SK-N-SH (cell line): ENCODE measurements at regions not wholly inside any gene's neighbourhood (a gene's known extent, or its start where the extent isn't known, plus 50 kb on each side); places are given as distances from the start of the nearest gene placed in this dataset.

Source experiments
- CTCF ChIA-PET: fragments of 300-600, 350-600 bp; formaldehyde crosslinking; extraction: SDS; loops from one replicate; lab custom pipeline; 2021; lab: Yijun Ruan, JAX
- POLR2A ChIA-PET: fragments of 350-600 bp; sonication (Branson Sonifier 250); formaldehyde crosslinking; extraction: SDS; loops from one replicate; lab custom pipeline; 2020; ENCODE audit warnings: antibody characterized with exemption, inconsistent platforms; lab: Yijun Ruan, JAX
- DNase-seq: peaks from one replicate; pipeline ENCODE4 v3.0.0; 2012
- H2AFZ ChIP-seq: fragments of 200-600 bp; sonication (generic); 2 replicates; pipeline ENCODE4 v1.8.1; 2016; ENCODE audit warnings: antibody characterized with exemption, mild to moderate bottlenecking, low read depth
- H3F3A ChIP-seq: fragments of 200-600 bp; sonication (generic); replicated peaks from 2 replicates; pipeline ENCODE3; 2016; ENCODE audit warnings: antibody characterized with exemption, mild to moderate bottlenecking; ENCODE audit not compliant: insufficient read depth
- H3K27ac ChIP-seq, 2 experiments: fragments of 200-500 bp in 1 of 2; fragments of 200-600 bp in 1 of 2; sonication (Bioruptor generic) in 1 of 2; sonication (generic), shearing (Covaris generic) in 1 of 2; 2 replicates each; pipeline versions ENCODE4 v1.5.1 to v1.6.1; 2014 to 2016; ENCODE audit warnings: low read depth in 2 of 2, inconsistent platforms in 1 of 2, low read length in 1 of 2, mild to moderate bottlenecking in 1 of 2, mixed read lengths in 1 of 2
- H3K27me3 ChIP-seq: fragments of 200-600 bp; sonication (generic), shearing (Covaris generic); 2 replicates; pipeline ENCODE4 v1.6.1; 2016; ENCODE audit warnings: mixed run types; ENCODE audit not compliant: insufficient read depth
- H3K36me3 ChIP-seq, 2 experiments: fragments of 200-500 bp in 1 of 2; fragments of 200-600 bp in 1 of 2; sonication (Bioruptor generic) in 1 of 2; sonication (generic) in 1 of 2; replicated peaks in 1 of 2; 2 replicates each; pipeline versions ENCODE3 to v1.5.1; 2014 to 2016; ENCODE audit warnings: low read length in 1 of 2, mild to moderate bottlenecking in 1 of 2; ENCODE audit not compliant: insufficient read depth in 2 of 2, control insufficient read depth in 1 of 2
- H3K4me1 ChIP-seq, 2 experiments: fragments of 200-500 bp in 1 of 2; fragments of 200-600 bp in 1 of 2; sonication (Bioruptor generic) in 1 of 2; sonication (generic), shearing (Covaris generic) in 1 of 2; 2 replicates each; pipeline versions ENCODE4 v1.5.1 to v1.6.1; 2014 to 2016; ENCODE audit warnings: low read depth in 1 of 2, low read length in 1 of 2, mixed run types in 1 of 2; ENCODE audit not compliant: insufficient read depth in 2 of 2, control insufficient read depth in 1 of 2
- H3K4me2 ChIP-seq: fragments of 200-600 bp; sonication (generic), shearing (Covaris generic); 2 replicates; pipeline ENCODE4 v1.6.1; 2017; ENCODE audit warnings: mixed run types
- H3K4me3 ChIP-seq, 2 experiments: fragments of 200-500 bp in 1 of 2; fragments of 200-600 bp in 1 of 2; sonication (Bioruptor generic) in 1 of 2; sonication (generic), shearing (Covaris generic) in 1 of 2; 2 replicates each; pipeline versions ENCODE4 v1.5.1 to v1.8.1; 2014 to 2016; ENCODE audit warnings: low read depth in 2 of 2, inconsistent platforms in 1 of 2, low read length in 1 of 2, mild to moderate bottlenecking in 1 of 2, mixed read lengths in 1 of 2, moderate library complexity in 1 of 2
- H3K79me2 ChIP-seq: fragments of 200-600 bp; sonication (generic); 2 replicates; pipeline ENCODE4 v1.8.1; 2017; ENCODE audit warnings: mild to moderate bottlenecking; ENCODE audit not compliant: insufficient read depth
- H3K9ac ChIP-seq: fragments of 200-600 bp; sonication (generic); 2 replicates; pipeline ENCODE4 v1.6.1; 2017; ENCODE audit warnings: mixed run types
- H3K9me2 ChIP-seq: fragments of 200-600 bp; sonication (generic); 2 replicates; pipeline ENCODE4 v1.6.1; 2017; ENCODE audit warnings: mixed run types
- H3K9me3 ChIP-seq: fragments of 200-600 bp; sonication (generic); 2 replicates; pipeline ENCODE4 v1.6.1; 2017; ENCODE audit warnings: mixed run types, mild to moderate bottlenecking, moderate library complexity
- H4K20me1 ChIP-seq: fragments of 200-600 bp; sonication (generic); 2 replicates; pipeline ENCODE4 v1.6.1; 2017; ENCODE audit warnings: mild to moderate bottlenecking, mixed run types; ENCODE audit not compliant: insufficient read depth
- EZH2phosphoT487 ChIP-seq: fragments of 200-600 bp; sonication (generic); IDR thresholded peaks from 2 replicates; pipeline ENCODE4 v1.6.1; 2017; ENCODE audit warnings: low read depth, mixed run types, mild to moderate bottlenecking, antibody characterized with exemption, moderate library complexity, borderline replicate concordance
- GATA2 ChIP-seq: sonication (generic); formaldehyde crosslinking; IDR thresholded peaks from 2 replicates; pipeline ENCODE4 v1.5.0; 2020; ENCODE audit warnings: mild to moderate bottlenecking, missing genetic modification reagents
- IRF3 ChIP-seq: fragments of 150-350 bp; IDR thresholded peaks from 2 replicates; pipeline ENCODE4 v1.6.1; 2016; ENCODE audit warnings: mild to moderate bottlenecking, low read depth, low read length
- JUND ChIP-seq: IDR thresholded peaks from 2 replicates; pipeline ENCODE4 v1.4.0; 2012
- MEF2A ChIP-seq: IDR thresholded peaks from 2 replicates; pipeline ENCODE4 v1.4.0; 2012; ENCODE audit warnings: low read depth, borderline replicate concordance
- NFIC ChIP-seq: IDR thresholded peaks from 2 replicates; pipeline ENCODE4 v1.4.0; 2012; ENCODE audit warnings: borderline replicate concordance
- NRF1 ChIP-seq: IDR thresholded peaks from 2 replicates; pipeline ENCODE4 v1.6.1; 2012; ENCODE audit warnings: low read depth, mild to moderate bottlenecking, low read length
- PBX3 ChIP-seq: IDR thresholded peaks from 2 replicates; pipeline ENCODE4; 2012
- POLR2AphosphoS5 ChIP-seq: IDR thresholded peaks from 2 replicates; pipeline ENCODE4 v1.6.1; 2012; ENCODE audit warnings: low read depth, low read length
- RAD21 ChIP-seq: IDR thresholded peaks from 2 replicates; pipeline ENCODE4 v1.6.1; 2012; ENCODE audit warnings: mild to moderate bottlenecking, low read length
- REST ChIP-seq: IDR thresholded peaks from 2 replicates; pipeline ENCODE4 v1.6.1; 2012; ENCODE audit warnings: mild to moderate bottlenecking, low read depth, low read length, moderate library complexity
- RFX5 ChIP-seq: IDR thresholded peaks from 2 replicates; pipeline ENCODE4 v1.6.1; 2012; ENCODE audit warnings: mild to moderate bottlenecking, improper control_type of control experiment, low read length
- SIN3A ChIP-seq: IDR thresholded peaks from 2 replicates; pipeline ENCODE4 v1.6.1; 2012; ENCODE audit warnings: low read depth, mild to moderate bottlenecking, low read length, moderate library complexity, borderline replicate concordance
- SMC3 ChIP-seq: IDR thresholded peaks from 2 replicates; pipeline ENCODE4 v1.6.1; 2012; ENCODE audit warnings: low read depth, low read length, improper control_type of control experiment
- TAF1 ChIP-seq: IDR thresholded peaks from 2 replicates; pipeline ENCODE4 v1.6.1; 2012; ENCODE audit warnings: low read depth, mild to moderate bottlenecking, low read length, moderate library complexity, borderline replicate concordance
- YY1 ChIP-seq: IDR thresholded peaks from 2 replicates; pipeline ENCODE4 v1.4.0; 2012; ENCODE audit warnings: low read depth, mild to moderate bottlenecking
- ZBTB33 ChIP-seq: IDR thresholded peaks from 2 replicates; pipeline ENCODE4 v1.4.0; 2012; ENCODE audit warnings: low read depth, borderline replicate concordance
- WGBS: methylation state at CpG from one replicate; pipeline ENCODE4 v1.1.6; 2017; ENCODE audit warnings: low lambda C conversion rate; 5-methylcytosine and 5-hydroxymethylcytosine counted together

GRCh38 chr17:5899496-5900195, 170.5 kb upstream of the WSCD1 start:
- DNase-seq: no peak
- Histone ChIP-seq H3K9ac (no peak overlapping the region), H3K79me2 (no peaks in the 10 kb centered on the region), H3K9me2 (no peaks in the 10 kb centered on the region), H3K4me1 (no peaks in the 10 kb centered on the region), H3K36me3 (no peaks in the 10 kb centered on the region), H3K27ac (no peak overlapping the region), H3K4me3 (no peak overlapping the region), H3K4me2 (no peak overlapping the region), H3K9me3 (no peaks in the 10 kb centered on the region), H2AFZ (no peak overlapping the region), H3K27me3 (no peaks in the 10 kb centered on the region; the same call in 1 of the 2 replicates), H3F3A (no peaks in the 10 kb centered on the region), H4K20me1 (no peaks in the 10 kb centered on the region)
- TF ChIP-seq SIN3A (no peak), POLR2AphosphoS5 (no peak), GATA2 (no peak), PBX3 (no peak), IRF3 (no peak), TAF1 (no peak), ZBTB33 (no peak)
- ChIA-PET CTCF (no interaction called here), POLR2A (no interaction called here)
- WGBS: 30% methylated on average over 8 of the region's 12 CpGs

GRCh38 chr17:5901731-5902130, 168.4 kb upstream of the WSCD1 start:
- Histone ChIP-seq H3K79me2 (no peaks in the 10 kb centered on the region), H3K4me2 (no peak overlapping the region), H3K36me3 (no peaks in the 10 kb centered on the region), H3K9me2 (no peaks in the 10 kb centered on the region), H3K4me1 (no peaks in the 10 kb centered on the region), H3K9me3 (no peaks in the 10 kb centered on the region), H3K4me3 (no peak overlapping the region), H3K27me3 (no peaks in the 10 kb centered on the region), H2AFZ (no peak overlapping the region), H3K9ac (no peak overlapping the region), H3K27ac (no peak overlapping the region), H4K20me1 (no peaks in the 10 kb centered on the region), H3F3A (no peaks in the 10 kb centered on the region)
- CTCF ChIA-PET: no interaction called here
- 11% methylated on average over 4 of the region's 6 CpGs for WGBS
- no peak for DNase-seq
- POLR2A ChIA-PET: no interaction called here
- TF ChIP-seq SMC3 (no peak), REST (no peak), RFX5 (no peak), MEF2A (no peak), IRF3 (no peak), RAD21 (no peak), JUND (no peak), NRF1 (no peak), POLR2AphosphoS5 (no peak), EZH2phosphoT487 (no peak), NFIC (no peak), PBX3 (no peak), YY1 (no peak)
